GM19468 (cell line): ENCODE measurements at regions not wholly inside any gene's neighbourhood (a gene's known extent, or its start where the extent isn't known, plus 50 kb on each side); places are given as distances from the start of the nearest gene placed in this dataset.
A peak's percentile ranks its signal among the peaks of the same experiment; 100 is the strongest.
"Not testable (repeated sequence)": the region's sequence is repeated elsewhere in the genome, so short reads cannot be mapped to it uniquely, and the experiment has no call there.

Experiments used
- ATAC-seq: cut with Tn5 transposase; IDR thresholded peaks from one replicate; pipeline ENCODE4 v1.9.1; 2021; ENCODE audit warnings: mild to moderate bottlenecking, moderate library complexity, moderate number of reproducible peaks; ENCODE audit not compliant: unreplicated experiment; ENCODE audit errors: extremely low read depth

GRCh38 chr6:27601668-27602254, 128.9 kb upstream of the ZNF184 start:
- no peak for ATAC-seq

GRCh38 chr6:27599859-27600532, 127.1 kb upstream of the ZNF184 start:
- no peak for ATAC-seq

GRCh38 chr6:27597031-27597567, 124.2 kb upstream of the ZNF184 start:
- not testable (repeated sequence) for ATAC-seq

- no peak for ATAC-seq
Observed at GRCh38 chr6:27593861-27594260, 121.0 kb upstream of the ZNF184 start.

GRCh38 chr6:27593200-27593818, 120.4 kb upstream of the ZNF184 start:
- ATAC-seq = no peak

- ATAC-seq = peak; percentile 69
Observed at GRCh38 chr6:27592481-27593199, 119.7 kb upstream of the ZNF184 start.

GRCh38 chr6:27591699-27592480, 119.0 kb upstream of the ZNF184 start:
- no peak for ATAC-seq

- ATAC-seq = not testable (repeated sequence)
Observed at GRCh38 chr6:27585316-27585715, 112.4 kb upstream of the ZNF184 start.

- ATAC-seq = no peak
Observed at GRCh38 chr6:27584326-27584725, 111.4 kb upstream of the ZNF184 start.

GRCh38 chr6:27582928-27583725, 110.2 kb upstream of the ZNF184 start:
- no peak for ATAC-seq

- no peak for ATAC-seq
Observed at GRCh38 chr6:27579973-27580372, 107.1 kb upstream of the ZNF184 start.

- ATAC-seq = no peak
Observed at GRCh38 chr6:27577922-27578321, 105.0 kb upstream of the ZNF184 start.

- no peak for ATAC-seq
Observed at GRCh38 chr6:27575594-27576361, 102.9 kb upstream of the ZNF184 start.

- ATAC-seq = no peak
Observed at GRCh38 chr6:27568226-27568897, 95.5 kb upstream of the ZNF184 start.

- ATAC-seq = no peak
Observed at GRCh38 chr6:27565839-27566779, 93.2 kb upstream of the ZNF184 start.

GRCh38 chr6:27562027-27562410, 89.1 kb upstream of the ZNF184 start:
- ATAC-seq = no peak
